ENCODE measurements at regions not wholly inside any gene's neighbourhood (a gene's known extent, or its start where the extent isn't known, plus 50 kb on each side); places are given as distances from the start of the nearest gene placed in this dataset.
A peak's percentile ranks its signal among the peaks of the same experiment; 100 is the strongest.

GRCh38 chr13:102974317-102975087 is 91.7 kb downstream of the SLC10A2 start:
- no peak for DNase-seq (ENCODE audit: low spot score)
- in situ Hi-C loops (cut with MboI; ENCODE audit: low sequenced_read_pairs, unreplicated experiment): no loop called here
- no peak for TF ChIP-seq CTCF (IDR thresholded peaks at IDR 0.05; ENCODE audit: borderline replicate concordance, control extremely low read depth, extremely low read depth, insufficient read depth, missing control alignments)

- in situ Hi-C loops (cut with MboI; ENCODE audit: low sequenced_read_pairs, unreplicated experiment): no loop called here
- TF ChIP-seq CTCF (IDR thresholded peaks at IDR 0.05; ENCODE audit: borderline replicate concordance, control extremely low read depth, extremely low read depth, insufficient read depth, missing control alignments): no peak
- no peak for DNase-seq (ENCODE audit: low spot score)
Observed at GRCh38 chr13:102972191-102972590, 94.0 kb downstream of the SLC10A2 start.

GRCh38 chr13:102970542-102970941 is 95.7 kb downstream of the SLC10A2 start:
- TF ChIP-seq CTCF (IDR thresholded peaks at IDR 0.05; ENCODE audit: borderline replicate concordance, control extremely low read depth, extremely low read depth, insufficient read depth, missing control alignments): no peak
- in situ Hi-C loops (cut with MboI; ENCODE audit: low sequenced_read_pairs, unreplicated experiment): no loop called here
- DNase-seq (ENCODE audit: low spot score): peak; percentile 57

GRCh38 chr13:102968572-102969228 is 97.5 kb downstream of the SLC10A2 start:
- TF ChIP-seq CTCF (IDR thresholded peaks at IDR 0.05; ENCODE audit: borderline replicate concordance, control extremely low read depth, extremely low read depth, insufficient read depth, missing control alignments): no peak
- in situ Hi-C loops (cut with MboI; ENCODE audit: low sequenced_read_pairs, unreplicated experiment): no loop called here
- no peak for DNase-seq (ENCODE audit: low spot score)

- no peak for DNase-seq (ENCODE audit: low spot score)
Observed at GRCh38 chr13:102965802-102966201, 100.4 kb downstream of the SLC10A2 start.

GRCh38 chr13:102962430-102962829 is 103.8 kb downstream of the SLC10A2 start:
- no peak for TF ChIP-seq CTCF (IDR thresholded peaks at IDR 0.05; ENCODE audit: borderline replicate concordance, control extremely low read depth, extremely low read depth, insufficient read depth, missing control alignments)
- no peak for DNase-seq (ENCODE audit: low spot score)
- in situ Hi-C loops (cut with MboI; ENCODE audit: low sequenced_read_pairs, unreplicated experiment): no loop called here

More at GRCh38 chr13:102965802-102966201, 100.4 kb downstream of the SLC10A2 start:
- no peak for TF ChIP-seq CTCF (IDR thresholded peaks at IDR 0.05; ENCODE audit: borderline replicate concordance, control extremely low read depth, extremely low read depth, insufficient read depth, missing control alignments)
- in situ Hi-C loops (cut with MboI; ENCODE audit: low sequenced_read_pairs, unreplicated experiment): no loop called here
